H1 (cell line): ENCODE measurements at regions not wholly inside any gene's neighbourhood (a gene's known extent, or its start where the extent isn't known, plus 50 kb on each side); places are given as distances from the start of the nearest gene placed in this dataset.

ENCODE experiments used
- ATF3 ChIP-seq: IDR thresholded peaks from 2 replicates; pipeline ENCODE4 v1.6.1; 2011; ENCODE audit warnings: low read depth, mild to moderate bottlenecking, low read length; ENCODE audit not compliant: insufficient read depth
- CEBPB ChIP-seq: IDR thresholded peaks from 2 replicates; pipeline ENCODE4 v1.6.1; 2012; ENCODE audit warnings: low read depth, low read length
- CHD7 ChIP-seq: fragments of 300-600 bp; sonication (generic); IDR thresholded peaks from 2 replicates; pipeline ENCODE4 v1.7.1; 2012; ENCODE audit warnings: low read length, moderate library complexity, mild to moderate bottlenecking, inconsistent platforms; ENCODE audit not compliant: insufficient replicate concordance
- CTBP2 ChIP-seq: IDR thresholded peaks from 2 replicates; pipeline ENCODE4 v1.7.0; 2011; ENCODE audit warnings: borderline replicate concordance, mild to moderate bottlenecking, moderate library complexity, mixed read lengths, low read length; ENCODE audit not compliant: insufficient read depth, insufficient read length
- HDAC2 ChIP-seq, 2 experiments: fragments of 300-600 bp in 1 of 2; sonication (generic) in 1 of 2; IDR thresholded peaks; 2 replicates each; pipeline ENCODE4 v1.6.1; 2011 to 2012; ENCODE audit warnings: low read depth in 2 of 2, low read length in 2 of 2, mild to moderate bottlenecking in 2 of 2, moderate library complexity in 2 of 2, borderline replicate concordance in 1 of 2, inconsistent platforms in 1 of 2
- KDM1A ChIP-seq: fragments of 200-600, 300-600 bp; sonication (generic); IDR thresholded peaks from 2 replicates; pipeline ENCODE4 v1.7.1; 2016; ENCODE audit warnings: mild to moderate bottlenecking, low read length, borderline replicate concordance
- NANOG ChIP-seq: IDR thresholded peaks from 2 replicates; pipeline ENCODE4 v1.6.1; 2011; ENCODE audit warnings: low read length, low read depth, mild to moderate bottlenecking, inconsistent platforms; ENCODE audit not compliant: insufficient read depth, poor library complexity, severe bottlenecking
- SP2 ChIP-seq: IDR thresholded peaks from 2 replicates; pipeline ENCODE4 v1.6.1; 2012; ENCODE audit warnings: mild to moderate bottlenecking, low read length, inconsistent platforms
- USF2 ChIP-seq: IDR thresholded peaks from 2 replicates; pipeline ENCODE4 v1.6.1; 2011; ENCODE audit warnings: low read length, improper control_type of control experiment

GRCh38 chr6:74048387-74048786 lies 352.4 kb downstream of the CD109 start (continued):
- no peak for TF ChIP-seq CHD7
- no peak for TF ChIP-seq USF2
- no peak for TF ChIP-seq SP2
- TF ChIP-seq CTBP2 = no peak
- TF ChIP-seq NANOG = no peak
- TF ChIP-seq HDAC2 (IDR thresholded peaks at IDR 0.05; ENCODE audit: borderline replicate concordance in 1 of 2, low read depth in 2 of 2, low read length in 2 of 2) = no peak
- no peak for TF ChIP-seq KDM1A
- TF ChIP-seq CEBPB = no peak
- no peak for TF ChIP-seq ATF3
